Mucosa of descending colon (tissue), 3 donors: ENCODE measurements at regions not wholly inside any gene's neighbourhood (a gene's known extent, or its start where the extent isn't known, plus 50 kb on each side); places are given as distances from the start of the nearest gene placed in this dataset.

Experiments used
- ATAC-seq: fragments of 200-7000 bp; cut with Tn5 transposase; one replicate; pipeline ENCODE4 v1.9.1; 2020; ENCODE audit warnings: mild to moderate bottlenecking, moderate library complexity
- DNase-seq, 3 donors: peaks; one replicate each; pipeline ENCODE4 v3.0.0-alpha.2; 2020
- H3K36me3 ChIP-seq: fragments of 200-600 bp; one replicate; pipeline ENCODE4 v1.8.0; 2021; ENCODE audit warnings: low read depth, mild to moderate bottlenecking
- H3K4me1 ChIP-seq: fragments of 200-600 bp; one replicate; pipeline ENCODE4 v1.8.0; 2021; ENCODE audit warnings: low read depth, mild to moderate bottlenecking
- H3K4me3 ChIP-seq: fragments of 200-600 bp; one replicate; pipeline ENCODE4 v1.8.0; 2021; ENCODE audit warnings: mild to moderate bottlenecking
- H3K9me3 ChIP-seq: fragments of 200-600 bp; one replicate; pipeline ENCODE4 v1.8.0; 2021; ENCODE audit warnings: mild to moderate bottlenecking
- intact Hi-C, 2 donors: fragments of 100-400 bp; cut with DNase I in 1 of 2; cut with micrococcal nuclease in 1 of 2; formaldehyde crosslinking; loops; one replicate each; pipeline versions ENCODE4 v1.11.0 to v1.11.1; 2022; cut with DNase I, micrococcal nuclease
- TF ChIP-seq, protein P1 (sequence below): fragments of 200-600 bp; IDR thresholded peaks from one replicate; pipeline ENCODE4 v1.8.0; 2022; ENCODE audit warnings: antibody characterized with exemption, mild to moderate bottlenecking
- donor health status: DM: no; HTN: no; CAD: no; lungs with moderate emphysema.
- donor health status: DM: no; HTN: no; CAD: no.
- donor health status: DM: no; HTN: yes; CAD: no.

DNA sequence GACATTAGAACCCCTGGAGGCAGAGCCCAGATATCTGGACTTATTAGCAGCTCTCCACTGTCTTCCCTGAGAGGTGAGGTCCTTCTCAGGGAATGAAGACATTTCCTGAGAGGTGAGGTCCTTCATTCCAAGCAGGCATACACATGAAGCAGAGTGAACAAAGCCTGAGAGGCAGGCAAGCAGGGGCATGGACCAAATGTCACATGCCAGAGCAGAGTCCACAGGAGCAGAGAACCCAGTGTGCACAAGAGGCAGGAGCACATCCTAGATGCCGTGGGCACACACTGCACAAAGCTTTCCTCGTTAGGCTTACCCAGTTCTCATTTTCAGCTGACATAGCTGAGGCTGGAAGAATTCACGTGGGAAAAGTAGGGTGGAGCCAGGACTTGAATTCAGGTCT is 759.9 kb upstream of the HS6ST1 start:
- intact Hi-C loops = no loop called here
- Histone ChIP-seq H3K4me3 (no peak overlapping the region), H3K4me1 (no peaks in the 10 kb centered on the region), H3K9me3 (no peaks in the 10 kb centered on the region), H3K36me3 (no peaks in the 10 kb centered on the region)
- ATAC-seq (no peak), DNase-seq (no peak)
- TF ChIP-seq, protein P1, sequence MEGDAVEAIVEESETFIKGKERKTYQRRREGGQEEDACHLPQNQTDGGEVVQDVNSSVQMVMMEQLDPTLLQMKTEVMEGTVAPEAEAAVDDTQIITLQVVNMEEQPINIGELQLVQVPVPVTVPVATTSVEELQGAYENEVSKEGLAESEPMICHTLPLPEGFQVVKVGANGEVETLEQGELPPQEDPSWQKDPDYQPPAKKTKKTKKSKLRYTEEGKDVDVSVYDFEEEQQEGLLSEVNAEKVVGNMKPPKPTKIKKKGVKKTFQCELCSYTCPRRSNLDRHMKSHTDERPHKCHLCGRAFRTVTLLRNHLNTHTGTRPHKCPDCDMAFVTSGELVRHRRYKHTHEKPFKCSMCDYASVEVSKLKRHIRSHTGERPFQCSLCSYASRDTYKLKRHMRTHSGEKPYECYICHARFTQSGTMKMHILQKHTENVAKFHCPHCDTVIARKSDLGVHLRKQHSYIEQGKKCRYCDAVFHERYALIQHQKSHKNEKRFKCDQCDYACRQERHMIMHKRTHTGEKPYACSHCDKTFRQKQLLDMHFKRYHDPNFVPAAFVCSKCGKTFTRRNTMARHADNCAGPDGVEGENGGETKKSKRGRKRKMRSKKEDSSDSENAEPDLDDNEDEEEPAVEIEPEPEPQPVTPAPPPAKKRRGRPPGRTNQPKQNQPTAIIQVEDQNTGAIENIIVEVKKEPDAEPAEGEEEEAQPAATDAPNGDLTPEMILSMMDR = no peak

GRCh38 chr2:129080715-129081476 is 762.2 kb upstream of the HS6ST1 start:
- no peak for DNase-seq
- TF ChIP-seq, protein P1 = no peak
- no peak for ATAC-seq
- no peak overlapping the region for H3K4me3 ChIP-seq
- no peaks in the 10 kb centered on the region for H3K9me3 ChIP-seq
- intact Hi-C loops = no loop called here
- H3K4me1 ChIP-seq = no peaks in the 10 kb centered on the region
- H3K36me3 ChIP-seq = no peaks in the 10 kb centered on the region

- Histone ChIP-seq H3K9me3 (no peaks in the 10 kb centered on the region), H3K4me1 (no peaks in the 10 kb centered on the region), H3K4me3 (no peak overlapping the region), H3K36me3 (no peaks in the 10 kb centered on the region)
- ATAC-seq (no peak), DNase-seq (no peak)
- TF ChIP-seq, protein P1 = no peak
- intact Hi-C loops = no loop called here
Measured at GRCh38 chr2:129085386-129085785, 766.7 kb upstream of the HS6ST1 start.

GRCh38 chr2:129087133-129087813 is 768.6 kb upstream of the HS6ST1 start:
- Histone ChIP-seq H3K4me1 (no peaks in the 10 kb centered on the region), H3K36me3 (no peaks in the 10 kb centered on the region), H3K9me3 (no peaks in the 10 kb centered on the region), H3K4me3 (no peak overlapping the region)
- TF ChIP-seq, protein P1 = no peak
- no peak for ATAC-seq
- intact Hi-C loops = no loop called here
- no peak for DNase-seq

DNA sequence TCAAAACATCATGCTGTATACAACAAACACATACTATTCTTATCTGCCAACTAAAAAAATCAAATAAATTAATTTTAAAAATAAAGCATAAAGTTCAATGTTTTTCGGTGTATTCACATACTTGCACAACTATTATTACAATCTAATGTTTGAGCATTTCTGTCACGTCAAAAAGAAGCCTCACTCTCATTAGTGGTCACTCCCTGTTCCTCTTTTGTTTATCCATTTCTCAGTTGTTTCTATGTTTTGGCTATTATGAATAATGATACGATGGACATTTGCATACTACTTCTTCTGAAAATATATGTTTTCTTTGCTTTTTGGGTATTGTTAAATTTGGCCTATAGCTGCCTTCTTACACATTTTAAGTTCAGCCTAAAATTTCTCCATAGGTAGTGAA is 773.0 kb upstream of the HS6ST1 start:
- intact Hi-C loops = no loop called here
- Histone ChIP-seq H3K4me1 (no peaks in the 10 kb centered on the region), H3K9me3 (no peaks in the 10 kb centered on the region), H3K4me3 (no peak overlapping the region), H3K36me3 (no peaks in the 10 kb centered on the region)
- TF ChIP-seq, protein P1 = no peak
- DNase-seq (no peak), ATAC-seq (no peak)
